HG03521 (cell line): ENCODE measurements at regions not wholly inside any gene's neighbourhood (a gene's known extent, or its start where the extent isn't known, plus 50 kb on each side); places are given as distances from the start of the nearest gene placed in this dataset.
"Not testable (repeated sequence)": the region's sequence is repeated elsewhere in the genome, so short reads cannot be mapped to it uniquely, and the experiment has no call there.

Source experiments
- ATAC-seq: cut with Tn5 transposase; IDR thresholded peaks from one replicate; pipeline ENCODE4 v1.9.1; 2021; ENCODE audit warnings: mild to moderate bottlenecking, moderate library complexity; ENCODE audit not compliant: unreplicated experiment

DNA sequence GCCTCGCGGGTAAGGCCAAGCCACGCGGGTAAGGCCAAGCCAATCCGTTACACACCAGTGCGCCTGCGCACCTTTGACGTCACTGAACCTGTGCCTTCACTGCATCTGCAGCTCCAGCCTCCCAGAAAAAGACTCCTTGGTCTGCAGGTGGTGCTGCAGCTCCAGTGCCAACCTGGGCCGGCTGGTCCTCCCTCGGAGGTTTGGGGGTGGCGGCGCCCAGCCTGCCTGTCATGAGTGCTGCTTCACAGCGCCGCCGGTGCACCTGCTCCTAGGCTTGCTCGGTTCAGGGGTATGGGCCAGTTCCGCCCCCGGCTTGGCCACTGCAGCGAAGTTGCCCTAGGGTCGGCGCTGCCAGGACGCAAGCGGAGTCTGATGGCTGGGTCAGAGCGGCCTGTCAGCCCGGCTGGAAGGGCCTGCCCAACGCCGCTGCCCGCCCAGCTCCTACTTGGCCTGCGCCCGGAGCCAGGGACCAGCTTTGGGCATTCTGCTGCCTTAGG is 146.6 kb downstream of the USP22 start:
- ATAC-seq: no peak

DNA sequence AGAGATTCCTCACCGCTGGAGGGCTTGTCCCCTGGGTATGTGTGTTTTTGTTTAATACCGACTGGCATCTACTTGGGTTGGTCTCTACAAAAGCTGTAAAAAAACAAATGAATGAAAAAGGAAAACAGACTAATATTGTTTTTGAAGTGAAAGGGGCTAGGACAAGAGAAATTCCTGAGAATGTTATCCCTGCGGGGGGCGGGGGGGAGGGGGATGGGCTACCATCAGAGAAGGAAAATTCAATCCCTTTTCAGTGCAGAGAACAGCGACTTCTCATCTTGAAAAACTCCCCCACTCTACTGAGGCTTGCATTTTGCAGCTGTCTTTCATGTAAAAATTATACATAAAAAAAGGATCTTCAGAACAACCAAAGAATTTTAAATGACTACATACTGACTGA is 144.1 kb downstream of the USP22 start:
- ATAC-seq: not testable (repeated sequence)

DNA sequence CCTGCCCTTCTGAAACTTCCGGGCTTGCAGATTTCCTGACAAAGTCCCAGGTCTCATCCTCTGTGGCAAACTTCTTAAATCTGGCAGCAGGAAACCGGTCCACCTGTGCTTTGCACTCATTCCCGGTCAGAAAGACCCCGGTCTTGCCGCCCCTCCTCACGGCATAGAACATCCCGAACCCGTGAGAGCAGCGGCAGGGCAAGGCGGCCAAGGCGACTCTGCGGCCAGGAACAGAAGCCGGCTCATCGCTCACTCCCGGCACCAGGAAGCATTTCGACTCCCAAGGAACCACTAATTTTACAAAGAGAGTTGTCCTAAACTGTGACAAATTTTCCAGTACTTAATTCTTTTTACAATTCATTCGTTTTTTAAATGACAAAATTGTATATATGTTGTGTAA is 140.3 kb downstream of the USP22 start:
- ATAC-seq: not testable (repeated sequence)

DNA sequence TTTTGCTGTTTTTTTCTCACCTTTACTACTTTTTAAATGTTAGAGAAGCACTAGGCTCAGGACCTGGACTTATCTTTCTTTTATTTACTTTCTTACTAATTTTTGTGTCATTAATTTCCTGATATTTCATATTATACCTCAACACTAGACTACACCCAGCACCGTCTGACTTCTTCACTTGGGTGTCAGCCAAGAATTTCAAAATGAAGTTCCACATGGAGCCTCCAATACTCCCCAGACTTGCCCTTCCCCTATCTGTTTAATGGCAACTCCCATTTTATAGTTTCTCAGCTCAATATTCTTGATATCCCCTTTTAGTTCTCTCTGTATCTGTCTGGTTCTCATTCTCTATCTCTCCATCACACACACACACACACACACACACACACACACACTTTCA is 139.3 kb downstream of the USP22 start:
- ATAC-seq: not testable (repeated sequence)

DNA sequence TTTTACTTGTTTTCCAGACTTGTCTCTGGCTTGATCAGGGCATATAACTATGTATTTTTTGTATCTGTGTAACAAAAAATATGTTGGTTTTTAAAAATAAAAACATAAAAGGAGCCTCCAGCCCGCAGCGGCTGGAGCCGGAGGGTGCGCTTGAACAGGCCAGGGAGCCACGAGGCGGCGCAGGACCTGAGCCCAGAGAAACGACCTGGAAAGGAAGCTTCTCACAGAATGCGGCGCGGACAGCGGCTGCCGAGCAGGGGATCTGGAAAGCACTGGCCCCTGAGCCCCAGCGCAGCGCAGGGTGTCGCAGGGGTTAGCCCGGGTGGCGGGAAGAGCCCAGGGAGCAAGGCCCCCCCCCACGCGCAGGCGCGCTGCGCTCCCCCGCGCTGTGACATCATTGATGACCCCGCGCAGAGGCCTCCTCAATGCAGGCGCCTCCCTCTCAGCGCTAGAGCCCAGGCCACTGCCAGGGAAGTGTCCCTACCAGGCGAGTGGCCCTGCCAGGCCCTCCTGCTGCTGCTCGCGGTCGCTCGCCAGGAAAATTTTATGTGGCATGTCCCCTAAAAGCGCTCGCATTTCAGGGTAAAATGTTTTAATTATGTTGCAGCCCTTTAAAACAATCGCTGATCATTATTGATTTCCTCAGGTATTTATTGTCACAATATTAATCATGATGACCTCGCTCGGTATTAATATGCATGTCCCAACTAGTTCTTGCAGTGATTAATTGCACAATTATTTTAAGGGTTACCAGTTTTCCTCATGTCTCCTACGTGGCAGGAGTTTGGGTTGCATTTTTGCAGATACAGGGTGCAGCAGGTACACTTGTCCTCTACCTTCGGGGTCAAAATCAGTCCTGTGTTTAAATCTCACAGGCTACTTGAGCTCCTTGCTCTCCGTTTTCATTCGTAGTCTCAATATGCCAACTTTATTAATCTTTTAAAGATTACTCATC is 134.2 kb downstream of the USP22 start:
- peak; percentile 92 for ATAC-seq

DNA sequence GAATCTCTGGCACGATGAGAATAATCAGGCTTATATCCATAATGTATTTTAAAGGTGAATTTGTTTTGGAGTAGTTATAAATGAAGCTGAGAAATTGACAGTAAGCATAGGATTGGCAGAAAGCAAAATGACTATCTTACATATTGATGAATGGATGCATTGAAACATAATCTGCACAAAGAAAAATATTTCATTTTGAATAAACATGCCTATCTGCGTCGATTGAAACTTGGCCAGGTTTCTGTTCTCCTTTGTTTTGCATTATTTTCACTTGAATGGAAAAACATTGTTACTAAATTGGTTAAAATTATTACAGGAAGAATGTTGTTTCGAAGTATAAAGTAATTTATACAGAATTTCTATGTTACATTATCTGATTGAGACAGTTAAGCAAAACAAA is 128.2 kb downstream of the USP22 start:
- ATAC-seq: no peak

DNA sequence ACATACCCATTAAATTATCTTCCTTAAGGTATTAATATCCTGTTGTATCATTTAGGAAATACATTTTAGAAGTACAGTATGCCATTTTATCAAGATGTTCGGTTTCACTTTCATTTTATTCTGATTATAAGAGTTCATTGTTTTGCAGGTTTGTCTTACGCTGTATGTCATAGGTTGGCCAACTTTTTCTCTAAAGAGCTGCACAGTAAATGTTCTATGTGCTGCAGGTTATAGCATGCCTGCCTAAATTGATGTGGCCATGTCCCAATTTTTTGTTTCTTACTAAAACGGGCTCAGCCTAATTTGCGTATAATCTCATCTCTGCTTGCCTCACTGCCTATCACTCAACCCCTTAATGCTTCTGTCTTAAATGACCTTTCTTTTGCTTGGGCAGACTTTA is 126.4 kb downstream of the USP22 start:
- no peak for ATAC-seq

DNA sequence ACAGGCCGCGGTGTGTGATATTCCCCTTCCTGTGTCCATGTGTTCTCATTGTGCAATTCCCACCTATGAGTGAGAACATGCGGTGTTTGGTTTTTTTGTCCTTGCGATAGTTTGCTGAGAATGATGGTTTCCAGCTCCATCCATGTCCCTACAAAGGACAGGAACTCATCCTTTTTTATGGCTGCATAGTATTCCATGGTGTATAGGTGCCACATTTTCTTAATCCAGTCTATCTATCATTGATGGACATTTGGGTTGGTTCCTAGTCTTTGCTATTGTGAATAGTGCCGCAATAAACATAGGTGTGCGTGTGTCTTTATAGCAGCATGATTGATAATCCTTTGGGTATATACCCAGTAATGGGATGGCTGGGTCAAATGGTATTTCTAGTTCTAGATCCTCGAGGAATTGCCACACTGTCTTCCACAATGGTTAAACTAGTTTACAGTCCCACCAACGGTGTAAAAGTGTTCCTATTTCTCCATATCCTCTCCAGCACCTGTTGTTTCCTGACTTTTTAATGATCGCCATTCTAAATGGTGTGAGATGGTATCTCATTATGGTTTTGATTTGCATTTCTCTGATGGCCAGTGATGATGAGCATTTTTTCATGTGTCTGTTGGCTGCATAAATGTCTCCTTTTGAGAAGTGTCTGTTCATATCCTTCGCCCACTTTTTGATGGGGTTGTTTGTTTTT is 125.1 kb downstream of the USP22 start:
- ATAC-seq: not testable (repeated sequence)

DNA sequence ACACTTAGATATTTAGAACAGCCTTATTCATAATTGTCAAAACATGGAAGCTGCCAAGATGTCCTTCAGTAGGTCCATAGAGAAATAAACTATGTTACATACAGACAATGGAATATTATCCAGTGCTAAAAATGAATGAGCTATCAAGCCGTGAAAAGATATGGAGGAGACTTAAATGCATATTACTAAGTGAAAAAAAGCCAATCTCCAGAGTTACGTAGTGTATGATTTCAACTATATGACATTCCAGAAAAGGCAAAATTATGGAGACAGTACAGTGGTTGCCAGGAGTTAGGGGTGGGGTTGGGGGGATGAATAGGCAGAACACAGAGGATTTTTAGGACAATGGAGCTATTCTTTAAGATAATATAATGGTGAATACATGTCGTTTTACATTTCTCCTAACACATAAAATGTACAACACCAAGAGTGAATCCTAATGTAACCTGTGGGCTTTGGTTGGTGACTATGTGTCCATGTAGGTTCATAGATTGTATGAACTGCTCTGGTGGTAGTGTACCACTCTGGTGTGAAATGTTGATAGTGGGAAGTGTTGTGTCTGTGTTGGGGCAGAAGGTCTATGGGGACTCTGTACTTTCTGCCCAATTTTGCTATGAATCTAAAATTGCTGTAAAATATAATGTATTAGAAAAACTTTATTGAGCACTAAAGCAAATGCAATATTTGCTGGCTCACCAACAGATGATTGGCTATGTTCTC is 122.6 kb downstream of the USP22 start:
- ATAC-seq: no peak

DNA sequence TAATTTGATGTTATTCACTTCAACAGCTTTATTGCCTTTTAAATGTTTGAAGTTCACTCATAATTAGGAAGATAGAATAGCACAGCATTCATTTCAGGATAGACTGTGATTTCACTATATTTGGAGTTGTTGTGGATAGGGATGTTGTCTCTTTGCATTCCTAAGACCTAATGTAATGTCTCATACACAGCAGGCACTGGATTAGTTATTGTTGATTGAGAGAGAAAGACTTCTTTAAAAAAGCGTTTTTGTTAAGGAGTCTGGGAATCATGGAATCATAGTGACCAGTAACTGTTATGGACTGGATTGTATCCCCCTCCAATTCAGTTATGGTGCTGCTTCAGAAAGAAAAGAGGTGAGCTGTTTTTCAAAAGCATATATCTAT is 122.0 kb downstream of the USP22 start:
- no peak for ATAC-seq

DNA sequence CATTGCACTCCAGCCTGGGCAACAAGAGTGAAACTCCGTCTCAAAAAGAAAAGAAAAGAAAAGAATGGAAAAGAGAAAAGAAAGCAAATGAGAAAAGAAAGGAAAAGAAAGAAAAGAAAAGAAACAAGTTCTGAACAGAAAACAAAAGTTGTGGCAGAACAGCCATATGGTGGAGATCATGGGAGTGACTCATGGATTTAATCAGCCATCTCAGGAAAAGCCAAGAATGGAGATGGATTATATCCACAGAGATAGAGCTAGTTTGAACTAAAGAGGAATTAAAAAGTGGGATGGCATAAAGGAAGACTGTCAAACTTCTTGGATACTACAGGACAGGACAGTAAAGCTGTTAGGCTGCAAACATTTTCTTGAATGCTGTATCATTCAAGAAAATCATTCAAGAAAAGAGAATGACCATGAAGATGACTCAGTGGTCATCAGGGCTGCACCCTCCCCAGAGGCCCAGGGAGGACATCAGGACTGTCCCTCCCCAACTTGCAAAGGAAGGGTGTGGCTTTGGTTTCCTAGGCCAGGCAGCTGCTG is 120.6 kb downstream of the USP22 start:
- no peak for ATAC-seq

DNA sequence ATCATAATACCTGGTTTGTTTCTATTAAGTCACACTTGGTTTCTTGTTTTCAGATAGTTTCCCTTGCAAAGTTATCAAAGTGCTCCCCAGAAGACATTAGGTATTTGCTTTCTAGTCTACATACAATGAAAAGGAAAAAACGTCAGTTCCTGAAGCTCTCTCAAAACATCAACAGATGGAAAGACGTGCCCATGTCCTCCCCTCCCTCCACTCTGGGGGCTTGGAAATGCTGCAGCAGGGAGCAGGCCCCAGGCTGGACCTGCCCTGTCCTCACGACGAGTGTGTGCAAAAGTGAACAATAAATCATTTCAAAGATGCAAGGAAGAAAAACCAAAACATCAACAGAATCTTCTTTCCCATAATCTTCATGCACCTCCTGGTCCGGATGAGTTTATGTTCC is 118.5 kb downstream of the USP22 start:
- no peak for ATAC-seq

DNA sequence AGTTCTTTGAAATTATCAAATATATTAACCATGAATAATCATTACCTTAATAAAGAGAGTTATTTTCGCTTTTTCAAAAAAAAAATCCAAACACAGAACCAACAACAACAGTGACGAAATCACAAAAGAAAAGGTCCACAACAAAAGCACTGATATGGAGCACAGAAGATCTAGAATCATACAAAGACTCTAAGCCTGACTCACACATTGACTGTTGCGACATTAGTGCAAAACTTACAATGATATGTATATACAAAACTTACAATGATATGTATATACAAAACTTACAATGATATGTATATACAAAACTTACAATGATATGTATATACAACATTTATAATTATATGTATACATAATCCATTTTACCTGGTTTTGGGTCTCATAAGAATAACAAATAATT is 117.7 kb downstream of the USP22 start:
- no peak for ATAC-seq

DNA sequence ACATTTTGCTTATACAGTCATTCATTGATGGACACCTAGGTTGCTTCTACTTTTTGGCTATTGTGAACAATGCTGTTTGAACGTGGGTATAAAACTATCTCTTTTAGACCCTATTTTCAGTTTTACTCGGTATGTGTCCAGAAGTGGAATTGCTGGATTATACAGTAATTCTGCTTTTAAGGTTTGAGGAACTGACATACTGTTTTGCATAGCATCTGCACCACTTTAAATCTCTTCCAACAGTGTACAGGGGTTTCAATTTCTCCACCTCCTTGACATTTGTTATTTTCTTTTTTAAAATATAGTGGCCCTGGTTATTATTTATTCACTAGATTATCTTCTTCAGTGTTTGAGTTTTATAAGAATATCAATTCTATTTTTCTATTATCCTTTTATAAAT is 116.9 kb downstream of the USP22 start:
- no peak for ATAC-seq

DNA sequence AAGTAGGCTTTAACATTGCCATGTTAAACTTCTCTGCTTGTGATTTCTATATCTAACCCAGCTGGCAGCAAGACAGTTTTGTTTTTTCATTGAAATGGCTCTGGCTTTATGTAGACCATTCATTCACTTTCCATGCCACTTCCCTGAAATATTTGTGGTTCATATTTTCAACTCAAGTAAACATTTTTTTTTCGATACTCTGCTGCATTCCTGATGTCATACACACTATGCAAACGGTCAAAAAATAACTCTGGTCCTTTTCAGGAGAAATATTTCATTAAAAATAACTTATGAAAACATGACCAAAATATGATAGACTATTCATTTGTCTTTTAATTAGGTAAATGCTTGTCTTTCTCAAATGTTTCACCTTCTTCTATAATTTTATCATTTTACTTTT is 116.3 kb downstream of the USP22 start:
- no peak for ATAC-seq

DNA sequence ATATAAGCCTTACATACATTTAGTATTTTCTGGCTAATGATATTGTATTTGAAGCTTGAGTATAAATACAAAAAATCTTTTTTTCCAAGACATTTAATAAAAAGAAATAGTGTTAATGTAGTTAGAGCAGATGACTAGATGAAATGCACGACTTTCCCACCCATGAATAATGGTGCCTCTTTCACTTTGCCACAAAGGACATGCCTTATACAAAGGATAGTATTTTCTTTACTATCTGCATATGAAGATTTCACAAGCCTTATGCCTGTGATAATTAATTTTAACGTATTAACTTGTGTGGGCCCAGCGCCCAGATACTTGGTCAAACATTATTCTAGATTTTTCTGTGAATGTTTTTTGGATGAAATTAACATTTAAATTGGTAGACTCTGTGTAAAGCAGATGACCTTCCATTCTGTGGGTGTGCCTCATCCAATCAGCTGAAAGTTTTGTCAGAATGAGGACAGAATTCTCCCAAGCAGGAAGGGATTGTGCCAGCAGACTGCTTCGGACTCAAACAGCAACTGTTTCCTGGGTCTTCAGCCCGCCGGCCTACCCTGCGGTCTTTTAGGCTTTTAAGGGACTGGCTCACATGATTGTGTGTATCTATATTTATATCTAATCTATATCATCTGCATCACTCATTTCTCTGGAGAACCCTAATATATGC is 115.4 kb downstream of the USP22 start:
- ATAC-seq: no peak

DNA sequence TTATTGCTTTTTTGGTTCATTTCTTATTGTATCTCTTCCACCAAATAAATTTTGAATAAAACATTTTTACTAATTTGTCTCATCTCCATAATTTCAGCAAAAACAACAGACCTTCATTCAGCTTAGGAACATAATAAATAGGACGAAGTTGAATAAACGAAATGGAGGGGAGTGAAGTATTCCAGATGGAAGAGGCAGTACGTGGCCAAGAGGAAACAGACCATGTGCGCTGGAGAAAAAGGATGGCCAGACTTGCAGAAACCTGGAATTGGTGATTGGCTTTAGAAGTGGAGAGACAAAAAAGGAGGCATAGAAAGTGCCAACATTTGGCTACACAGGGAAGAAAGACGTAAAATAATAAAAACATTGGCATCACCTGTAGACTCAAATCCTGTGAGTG is 113.5 kb downstream of the USP22 start:
- ATAC-seq: no peak

DNA sequence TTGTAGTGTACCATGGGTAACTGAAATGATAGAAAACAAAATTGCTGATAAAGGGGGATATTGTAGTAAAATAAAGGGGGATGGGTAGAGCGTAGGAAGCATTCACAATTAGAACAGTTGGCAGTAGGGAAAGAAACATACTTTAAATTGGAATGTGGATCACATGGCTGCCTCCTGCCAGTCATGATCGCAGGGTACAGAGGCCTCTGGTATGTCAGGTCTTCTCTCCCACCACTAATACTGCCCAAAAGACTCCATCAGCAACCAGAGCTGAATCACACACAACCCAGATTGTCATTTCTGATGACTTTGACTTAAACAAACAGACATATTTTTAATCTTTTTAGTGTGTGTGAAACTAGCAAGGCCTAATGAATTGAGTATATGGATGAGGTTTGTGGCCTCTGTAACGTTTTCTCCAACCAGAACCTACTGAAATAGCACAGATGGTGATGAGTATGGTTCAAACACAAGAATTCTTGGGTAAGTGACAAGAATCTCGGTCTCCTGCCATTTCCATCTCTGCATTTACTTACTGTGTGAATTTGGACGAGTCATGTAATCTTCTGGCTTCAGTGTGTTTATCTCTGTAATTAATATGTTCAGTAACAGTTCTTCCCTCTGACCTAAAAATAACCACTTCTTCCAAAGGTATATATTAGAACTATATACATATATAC is 112.6 kb downstream of the USP22 start:
- no peak for ATAC-seq

DNA sequence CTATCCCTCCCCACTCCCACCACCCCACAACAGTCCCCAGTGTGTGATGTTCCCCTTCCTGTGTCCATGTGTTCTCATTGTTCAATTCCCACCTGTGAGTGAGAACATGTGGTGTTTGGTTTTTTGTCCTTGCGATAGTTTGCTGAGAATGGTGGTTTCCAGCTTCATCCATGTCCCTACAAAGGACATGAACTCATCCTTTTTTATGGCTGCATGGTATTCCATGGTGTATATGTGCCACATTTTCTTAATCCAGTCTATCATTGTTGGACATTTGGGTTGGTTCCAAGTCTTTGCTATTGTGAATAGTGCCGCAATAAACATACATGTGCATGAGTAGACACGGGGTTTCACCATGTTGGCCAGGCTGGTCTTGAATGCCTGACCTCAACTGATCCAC is 109.8 kb downstream of the USP22 start:
- not testable (repeated sequence) for ATAC-seq

DNA sequence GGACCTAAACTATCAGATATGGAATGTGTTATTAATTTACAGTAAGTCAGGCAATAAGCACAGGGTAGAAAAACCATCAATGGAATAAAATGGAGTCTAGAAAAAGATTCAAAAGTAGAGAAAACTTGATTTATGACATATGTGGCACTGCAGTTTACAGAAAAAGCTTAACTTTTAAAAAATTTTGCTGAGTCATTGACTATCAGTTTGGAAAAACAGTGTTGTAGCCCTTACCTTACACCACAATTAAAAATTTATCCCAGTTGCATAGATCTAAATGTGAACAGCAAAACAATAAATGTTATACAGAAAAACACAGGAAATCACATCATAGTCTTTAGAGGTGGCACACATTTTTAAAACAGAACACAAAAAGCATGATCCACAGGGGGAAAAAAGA is 108.5 kb downstream of the USP22 start:
- no peak for ATAC-seq
